ENCODE measurements at regions not wholly inside any gene's neighbourhood (a gene's known extent, or its start where the extent isn't known, plus 50 kb on each side); places are given as distances from the start of the nearest gene placed in this dataset.

- TF ChIP-seq EZH2phosphoT487 (IDR thresholded peaks at IDR 0.05; ENCODE audit: borderline replicate concordance, low read length): no peak
- TF ChIP-seq EZH2 (IDR thresholded peaks at IDR 0.05; ENCODE audit: low read length, unreplicated experiment): no peak
Observed at GRCh38 chr12:92595663-92596062, 107.1 kb upstream of the PLEKHG7 start.
